HG03064 (cell line): ENCODE measurements at regions not wholly inside any gene's neighbourhood (a gene's known extent, or its start where the extent isn't known, plus 50 kb on each side); places are given as distances from the start of the nearest gene placed in this dataset.

Source experiments
- ATAC-seq: cut with Tn5 transposase; IDR thresholded peaks from one replicate; pipeline ENCODE4 v1.9.1; 2021; ENCODE audit warnings: low read depth; ENCODE audit not compliant: unreplicated experiment

GRCh38 chr12:13770576-13770975 lies 210.8 kb downstream of the GRIN2B start:
- no peak for ATAC-seq

- no peak for ATAC-seq
Observed at GRCh38 chr12:13769966-13770365, 211.4 kb downstream of the GRIN2B start.

GRCh38 chr12:13769273-13769672 lies 212.1 kb downstream of the GRIN2B start:
- ATAC-seq = no peak

GRCh38 chr12:13764748-13765147 lies 216.7 kb downstream of the GRIN2B start:
- no peak for ATAC-seq

GRCh38 chr12:13749389-13749788 lies 232.0 kb downstream of the GRIN2B start:
- no peak for ATAC-seq

- ATAC-seq = no peak
Observed at GRCh38 chr12:13745111-13745860, 236.1 kb downstream of the GRIN2B start.

- no peak for ATAC-seq
Observed at GRCh38 chr12:13744561-13744960, 236.8 kb downstream of the GRIN2B start.

GRCh38 chr12:13740149-13740545 lies 241.3 kb downstream of the GRIN2B start:
- no peak for ATAC-seq

- ATAC-seq = no peak
Observed at GRCh38 chr12:13735734-13736133, 245.7 kb downstream of the GRIN2B start.

GRCh38 chr12:13734584-13735152 lies 246.7 kb downstream of the GRIN2B start:
- ATAC-seq = no peak

- no peak for ATAC-seq
Observed at GRCh38 chr12:13727707-13728195, 253.7 kb downstream of the GRIN2B start.

GRCh38 chr12:13725049-13725448 lies 256.4 kb downstream of the GRIN2B start:
- no peak for ATAC-seq

GRCh38 chr12:13724136-13724535 lies 257.3 kb downstream of the GRIN2B start:
- ATAC-seq = no peak

GRCh38 chr12:13719986-13720385 lies 261.4 kb downstream of the GRIN2B start:
- no peak for ATAC-seq

- ATAC-seq = no peak
Observed at GRCh38 chr12:13718271-13718670, 263.1 kb downstream of the GRIN2B start.

GRCh38 chr12:13716119-13716518 lies 265.3 kb downstream of the GRIN2B start:
- no peak for ATAC-seq

GRCh38 chr12:13713556-13714410 lies 267.6 kb downstream of the GRIN2B start:
- no peak for ATAC-seq

GRCh38 chr12:13707829-13708228 lies 273.6 kb downstream of the GRIN2B start:
- no peak for ATAC-seq

GRCh38 chr12:13702381-13702780 lies 279.0 kb downstream of the GRIN2B start:
- no peak for ATAC-seq

GRCh38 chr12:13701502-13701901 lies 279.9 kb downstream of the GRIN2B start:
- no peak for ATAC-seq

- ATAC-seq = no peak
Observed at GRCh38 chr12:13697973-13698372, 283.4 kb downstream of the GRIN2B start.
